Ishikawa (cell line): ENCODE measurements at regions not wholly inside any gene's neighbourhood (a gene's known extent, or its start where the extent isn't known, plus 50 kb on each side); places are given as distances from the start of the nearest gene placed in this dataset.

ENCODE experiments used
- CEBPB ChIP-seq: IDR thresholded peaks from 2 replicates; pipeline ENCODE4 v1.6.1; 2012
- CREB1 ChIP-seq: IDR thresholded peaks from 2 replicates; pipeline ENCODE4 v1.6.1; 2012; ENCODE audit warnings: low read depth
- EGR1 ChIP-seq: IDR thresholded peaks from 2 replicates; pipeline ENCODE4 v1.6.1; 2012
- EP300 ChIP-seq: IDR thresholded peaks from 2 replicates; pipeline ENCODE4 v1.6.1; 2012; ENCODE audit warnings: borderline replicate concordance
- FOXM1 ChIP-seq: IDR thresholded peaks from 2 replicates; pipeline ENCODE4 v1.6.1; 2012; ENCODE audit warnings: low read depth, borderline replicate concordance
- NFIC ChIP-seq: IDR thresholded peaks from 2 replicates; pipeline ENCODE4 v1.6.1; 2012
- RAD21 ChIP-seq: IDR thresholded peaks from 2 replicates; pipeline ENCODE4 v1.6.1; 2012; ENCODE audit warnings: low read depth
- REST ChIP-seq: IDR thresholded peaks from 2 replicates; pipeline ENCODE4 v1.6.1; 2012; ENCODE audit warnings: low read depth, mild to moderate bottlenecking
- TAF1 ChIP-seq: IDR thresholded peaks from 2 replicates; pipeline ENCODE4 v1.6.1; 2012; ENCODE audit warnings: low read depth, mild to moderate bottlenecking
- TCF12 ChIP-seq: IDR thresholded peaks from 2 replicates; pipeline ENCODE4 v1.6.1; 2012; ENCODE audit warnings: low read depth
- TEAD4 ChIP-seq: IDR thresholded peaks from 2 replicates; pipeline ENCODE4 v1.6.1; 2012
- YY1 ChIP-seq: IDR thresholded peaks from 2 replicates; pipeline ENCODE4 v1.6.1; 2012; ENCODE audit warnings: low read depth
- ZBTB7A ChIP-seq: IDR thresholded peaks from 2 replicates; pipeline ENCODE4 v1.6.1; 2012; ENCODE audit warnings: low read depth
- TF ChIP-seq, protein P1 (sequence below): IDR thresholded peaks from 2 replicates; pipeline ENCODE4 v1.6.1; 2012
- TF ChIP-seq, protein P2 (sequence below): IDR thresholded peaks from 2 replicates; pipeline ENCODE4 v1.6.1; 2012

DNA sequence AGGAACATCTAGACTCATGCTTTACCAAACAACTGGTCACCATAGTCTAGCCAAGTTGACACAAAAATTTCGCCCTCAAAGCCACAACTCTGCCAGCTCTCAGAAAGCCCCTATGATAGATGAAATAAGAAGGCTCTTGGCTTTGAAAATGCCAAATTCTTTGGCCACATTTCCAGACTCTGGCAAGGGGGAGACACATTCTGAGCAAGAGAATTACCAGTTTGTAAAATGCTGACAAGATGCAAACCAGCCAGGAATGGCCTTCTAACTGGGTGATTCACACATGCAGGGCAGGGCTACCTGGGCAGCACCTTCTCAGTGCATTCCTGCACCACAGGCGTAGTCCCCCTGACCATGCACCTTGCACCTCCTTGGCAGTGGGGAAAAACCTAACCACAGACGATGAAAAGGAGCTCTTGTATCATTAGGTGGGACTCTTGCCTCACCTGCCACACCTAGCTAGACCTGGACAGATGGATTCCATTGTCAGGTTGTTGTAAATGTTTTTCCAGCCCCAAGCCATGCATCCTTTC lies 77.4 kb upstream of the CPEB2 start:
- TF ChIP-seq CREB1 = no peak
- TF ChIP-seq, protein P1, sequence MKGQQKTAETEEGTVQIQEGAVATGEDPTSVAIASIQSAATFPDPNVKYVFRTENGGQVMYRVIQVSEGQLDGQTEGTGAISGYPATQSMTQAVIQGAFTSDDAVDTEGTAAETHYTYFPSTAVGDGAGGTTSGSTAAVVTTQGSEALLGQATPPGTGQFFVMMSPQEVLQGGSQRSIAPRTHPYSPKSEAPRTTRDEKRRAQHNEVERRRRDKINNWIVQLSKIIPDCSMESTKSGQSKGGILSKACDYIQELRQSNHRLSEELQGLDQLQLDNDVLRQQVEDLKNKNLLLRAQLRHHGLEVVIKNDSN = no peak
- TF ChIP-seq ZBTB7A = no peak
- no peak for TF ChIP-seq TAF1
- no peak for TF ChIP-seq NFIC
- TF ChIP-seq, protein P2, sequence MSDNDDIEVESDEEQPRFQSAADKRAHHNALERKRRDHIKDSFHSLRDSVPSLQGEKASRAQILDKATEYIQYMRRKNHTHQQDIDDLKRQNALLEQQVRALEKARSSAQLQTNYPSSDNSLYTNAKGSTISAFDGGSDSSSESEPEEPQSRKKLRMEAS = no peak
- no peak for TF ChIP-seq CEBPB
- TF ChIP-seq EP300 = no peak
- TF ChIP-seq TEAD4 = no peak
- TF ChIP-seq EGR1 = no peak
- TF ChIP-seq RAD21 = no peak
- no peak for TF ChIP-seq TCF12
- TF ChIP-seq YY1 = no peak
- TF ChIP-seq FOXM1 = no peak
- no peak for TF ChIP-seq REST

GRCh38 chr4:14925471-14925870 lies 76.8 kb upstream of the CPEB2 start:
- TF ChIP-seq ZBTB7A = no peak
- TF ChIP-seq YY1 = no peak
- no peak for TF ChIP-seq EP300
- TF ChIP-seq, protein P1 = no peak
- no peak for TF ChIP-seq CREB1
- TF ChIP-seq TEAD4 = no peak
- TF ChIP-seq RAD21 = no peak
- TF ChIP-seq NFIC = no peak
- TF ChIP-seq EGR1 = no peak
- TF ChIP-seq, protein P2 = no peak
- TF ChIP-seq CEBPB = no peak
- no peak for TF ChIP-seq REST
- TF ChIP-seq FOXM1 = no peak
- no peak for TF ChIP-seq TCF12
- no peak for TF ChIP-seq TAF1

DNA sequence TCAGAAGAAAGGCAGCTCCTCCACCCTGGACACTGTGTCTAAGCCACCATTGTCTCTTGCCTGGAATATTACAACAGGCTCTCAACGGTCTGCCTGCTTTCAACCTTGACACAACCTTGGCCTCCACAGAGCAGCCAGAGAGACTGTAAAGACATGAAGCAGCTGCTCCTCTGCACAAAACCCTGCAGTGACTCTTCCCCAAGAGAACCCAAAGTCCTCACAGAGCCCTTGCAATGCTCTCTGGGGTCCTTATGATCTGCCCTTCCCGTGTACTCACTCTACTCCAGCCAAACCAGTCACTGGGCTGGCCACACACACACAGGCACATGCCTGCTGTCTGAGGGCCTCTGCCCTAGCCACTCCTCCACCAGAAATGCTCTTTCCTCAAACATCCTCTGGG lies 75.9 kb upstream of the CPEB2 start:
- no peak for TF ChIP-seq TCF12
- TF ChIP-seq EP300 = no peak
- no peak for TF ChIP-seq TEAD4
- TF ChIP-seq CEBPB = no peak
- TF ChIP-seq TAF1 = no peak

GRCh38 chr4:14928035-14928434 lies 74.2 kb upstream of the CPEB2 start:
- TF ChIP-seq CREB1 (no peak), RAD21 (no peak), FOXM1 (no peak), NFIC (no peak), CEBPB (no peak), EGR1 (no peak), TEAD4 (no peak), EP300 (no peak), REST (no peak), YY1 (no peak), ZBTB7A (no peak), TCF12 (no peak), TAF1 (no peak)

- TF ChIP-seq FOXM1 = no peak
- no peak for TF ChIP-seq TAF1
- TF ChIP-seq, protein P1 = no peak
These were observed 72.6 kb upstream of the CPEB2 start for GRCh38 chr4:14929669-14930068.
